Hepatocyte (in vitro differentiated cells): ENCODE measurements at regions not wholly inside any gene's neighbourhood (a gene's known extent, or its start where the extent isn't known, plus 50 kb on each side); places are given as distances from the start of the nearest gene placed in this dataset.

Source experiments
- DNase-seq: peaks from one replicate; pipeline ENCODE4 v3.0.0-alpha.2; 2016; ENCODE audit warnings: low spot score
- H2AFZ ChIP-seq: fragments of 200-600 bp; sonication (generic); 2 replicates; pipeline ENCODE4 v1.6.0; 2016; ENCODE audit warnings: antibody characterized with exemption, mild to moderate bottlenecking
- H3K27ac ChIP-seq: fragments of 200-600 bp; sonication (generic); 2 replicates; pipeline ENCODE4 v1.5.1; 2016; ENCODE audit warnings: mild to moderate bottlenecking
- H3K27me3 ChIP-seq: fragments of 200-600 bp; sonication (generic); 2 replicates; pipeline ENCODE4 v1.6.1; 2016
- H3K36me3 ChIP-seq: fragments of 200-600 bp; sonication (generic); replicated peaks from 2 replicates; pipeline ENCODE4 v1.5.1; 2016; ENCODE audit warnings: low read depth; ENCODE audit not compliant: insufficient read depth
- H3K4me1 ChIP-seq: fragments of 200-600 bp; sonication (generic); 2 replicates; pipeline ENCODE4 v1.5.1; 2016; ENCODE audit warnings: mild to moderate bottlenecking, moderate library complexity; ENCODE audit not compliant: insufficient read depth
- H3K4me2 ChIP-seq: fragments of 200-600 bp; sonication (generic); 2 replicates; pipeline ENCODE4 v1.6.0; 2016
- H3K4me3 ChIP-seq: fragments of 200-600 bp; sonication (generic); 2 replicates; pipeline ENCODE4 v1.5.1; 2016; ENCODE audit warnings: mild to moderate bottlenecking
- H3K79me2 ChIP-seq: fragments of 200-600 bp; sonication (generic); 2 replicates; pipeline ENCODE4 v1.6.0; 2017; ENCODE audit warnings: mild to moderate bottlenecking
- H3K9me2 ChIP-seq: fragments of 200-600 bp; sonication (generic); replicated peaks from 2 replicates; pipeline ENCODE4 v1.6.0; 2017; ENCODE audit warnings: mild to moderate bottlenecking; ENCODE audit not compliant: insufficient read depth
- H3K9me3 ChIP-seq: fragments of 200-600 bp; sonication (generic); 2 replicates; pipeline ENCODE4 v1.5.1; 2016; ENCODE audit warnings: low read depth, mild to moderate bottlenecking
- H4K20me1 ChIP-seq: fragments of 200-600 bp; sonication (generic); 2 replicates; pipeline ENCODE4 v1.6.0; 2016; ENCODE audit warnings: mild to moderate bottlenecking; ENCODE audit not compliant: insufficient read depth, poor library complexity, severe bottlenecking
- EZH2 ChIP-seq: fragments of 200-600 bp; sonication (generic); IDR thresholded peaks from 2 replicates; pipeline ENCODE4 v1.6.1; 2016; ENCODE audit warnings: antibody characterized with exemption, mild to moderate bottlenecking, borderline replicate concordance
- EZH2phosphoT487 ChIP-seq: fragments of 200-600 bp; sonication (generic); IDR thresholded peaks from one replicate; pipeline ENCODE4 v1.6.1; 2018; ENCODE audit warnings: antibody characterized with exemption, mild to moderate bottlenecking, low read depth, moderate library complexity; ENCODE audit not compliant: unreplicated experiment, severe bottlenecking
- whole genome bisulfite sequencing: methylation state at CpG from one replicate; pipeline ENCODE4 v1.1.6; 2016; ENCODE audit warnings: low lambda C conversion rate; ENCODE audit errors: missing lambda C conversion rate; 5-methylcytosine and 5-hydroxymethylcytosine counted together
- TF ChIP-seq, protein P1 (sequence below): fragments of 200-600 bp; sonication (generic); IDR thresholded peaks from 2 replicates; pipeline ENCODE4 v1.5.1; 2016; ENCODE audit warnings: antibody characterized with exemption, mild to moderate bottlenecking; ENCODE audit not compliant: poor library complexity

DNA sequence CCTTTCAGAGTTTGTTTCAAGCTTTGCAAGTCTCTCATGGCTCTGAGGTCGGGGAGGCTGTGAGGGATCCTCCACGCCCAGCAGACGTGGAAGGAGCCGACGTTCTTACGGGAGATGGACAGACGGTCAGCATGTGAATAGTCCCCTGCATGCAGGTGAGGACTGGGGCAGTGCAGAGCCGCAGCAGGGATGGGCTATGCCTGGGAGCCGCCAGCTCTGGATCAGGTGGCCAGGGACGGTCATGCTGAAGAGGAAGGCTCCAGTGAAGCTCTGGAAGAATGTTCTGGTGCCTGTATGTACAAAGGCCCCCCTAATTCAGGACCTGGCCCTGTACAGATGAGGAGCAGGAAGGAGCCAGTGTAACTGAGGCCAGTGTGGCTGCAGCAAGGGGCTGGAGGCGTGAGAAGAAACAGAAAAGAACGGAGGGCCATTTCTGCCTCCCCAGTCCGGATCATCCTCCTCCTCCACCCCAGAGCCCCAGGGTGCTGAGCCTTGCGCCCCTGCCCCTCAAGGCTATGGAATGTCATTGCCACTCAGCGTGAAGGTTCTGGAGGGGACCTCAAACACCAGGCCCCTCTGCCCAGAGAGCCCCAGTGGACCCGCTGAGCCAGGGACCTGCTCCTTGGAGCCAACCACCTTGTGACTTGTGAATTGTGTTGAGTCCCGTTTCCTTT is 96.8 kb upstream of the DIO3 start:
- WGBS, result 86% methylated on average over 17 of the region's 17 CpGs
- no peak overlapping the region for H3K27ac ChIP-seq
- H3K36me3 ChIP-seq, result no peaks in the 10 kb centered on the region
- H3K4me3 ChIP-seq, result no peak overlapping the region
- H3K9me3 ChIP-seq, result no peaks in the 10 kb centered on the region
- H3K4me1 ChIP-seq, result peaks cover 10% of the 10 kb centered on the region
- H4K20me1 ChIP-seq, result no peaks in the 10 kb centered on the region
- H2AFZ ChIP-seq, result no peak overlapping the region
- no peak for TF ChIP-seq EZH2phosphoT487
- TF ChIP-seq EZH2, result no peak
- TF ChIP-seq, protein P1, sequence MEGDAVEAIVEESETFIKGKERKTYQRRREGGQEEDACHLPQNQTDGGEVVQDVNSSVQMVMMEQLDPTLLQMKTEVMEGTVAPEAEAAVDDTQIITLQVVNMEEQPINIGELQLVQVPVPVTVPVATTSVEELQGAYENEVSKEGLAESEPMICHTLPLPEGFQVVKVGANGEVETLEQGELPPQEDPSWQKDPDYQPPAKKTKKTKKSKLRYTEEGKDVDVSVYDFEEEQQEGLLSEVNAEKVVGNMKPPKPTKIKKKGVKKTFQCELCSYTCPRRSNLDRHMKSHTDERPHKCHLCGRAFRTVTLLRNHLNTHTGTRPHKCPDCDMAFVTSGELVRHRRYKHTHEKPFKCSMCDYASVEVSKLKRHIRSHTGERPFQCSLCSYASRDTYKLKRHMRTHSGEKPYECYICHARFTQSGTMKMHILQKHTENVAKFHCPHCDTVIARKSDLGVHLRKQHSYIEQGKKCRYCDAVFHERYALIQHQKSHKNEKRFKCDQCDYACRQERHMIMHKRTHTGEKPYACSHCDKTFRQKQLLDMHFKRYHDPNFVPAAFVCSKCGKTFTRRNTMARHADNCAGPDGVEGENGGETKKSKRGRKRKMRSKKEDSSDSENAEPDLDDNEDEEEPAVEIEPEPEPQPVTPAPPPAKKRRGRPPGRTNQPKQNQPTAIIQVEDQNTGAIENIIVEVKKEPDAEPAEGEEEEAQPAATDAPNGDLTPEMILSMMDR, result no peak
- no peaks in the 10 kb centered on the region for H3K79me2 ChIP-seq
- no peaks in the 10 kb centered on the region for H3K9me2 ChIP-seq
- no peak for DNase-seq
- peaks cover 10% of the 10 kb centered on the region for H3K27me3 ChIP-seq
- H3K4me2 ChIP-seq, result no peak overlapping the region

DNA sequence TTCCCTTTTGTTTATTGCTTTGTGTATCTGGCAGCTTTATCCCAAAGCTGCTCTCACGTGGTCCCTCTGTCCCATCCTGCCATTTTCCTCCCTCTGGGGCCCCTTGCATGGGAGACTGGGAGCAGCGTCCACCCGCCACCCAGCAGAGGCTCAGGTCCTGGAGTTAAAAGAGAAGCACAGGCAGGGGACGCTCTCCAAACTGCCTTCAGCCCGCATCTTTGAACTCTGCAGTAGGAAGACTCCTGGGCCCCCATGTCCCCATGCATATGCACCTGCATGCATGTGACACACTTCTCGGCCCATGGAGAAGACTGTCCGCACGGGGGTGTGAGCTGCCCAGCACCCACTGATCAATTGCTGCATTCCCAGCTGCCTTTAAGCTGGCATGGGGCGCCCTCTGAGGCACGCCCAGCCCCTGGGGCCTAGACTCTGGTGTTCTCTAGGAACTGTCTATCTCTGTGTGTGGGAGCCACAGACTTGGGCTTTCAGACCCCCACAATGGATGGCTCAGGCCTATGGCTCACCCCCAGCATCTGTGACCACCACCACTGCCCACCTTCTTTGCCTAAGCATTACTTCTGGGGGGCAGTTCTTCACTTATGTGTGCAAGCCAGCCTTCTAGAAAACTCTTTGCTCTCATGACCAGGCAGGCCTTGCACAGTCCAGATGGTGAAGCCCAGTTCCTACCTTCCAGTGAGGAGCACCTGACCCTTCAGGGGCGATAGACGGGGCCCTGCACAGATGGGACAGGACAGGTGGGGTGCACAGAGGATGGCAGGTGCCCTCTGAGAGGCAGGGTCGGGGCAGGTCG is 96.1 kb upstream of the DIO3 start:
- TF ChIP-seq, protein P1, result no peak
- TF ChIP-seq EZH2phosphoT487 (no peak), EZH2 (no peak)
- no peak for DNase-seq
- no peaks in the 10 kb centered on the region for H4K20me1 ChIP-seq
- H3K79me2 ChIP-seq, result no peaks in the 10 kb centered on the region
- no peak overlapping the region for H3K4me2 ChIP-seq
- no peak overlapping the region for H2AFZ ChIP-seq
- no peak overlapping the region for H3K27ac ChIP-seq
- H3K9me2 ChIP-seq, result no peaks in the 10 kb centered on the region
- 86% methylated on average over 14 of the region's 14 CpGs for WGBS
- no peaks in the 10 kb centered on the region for H3K9me3 ChIP-seq
- H3K27me3 ChIP-seq, result peaks cover 3% of the 10 kb centered on the region
- H3K4me1 ChIP-seq, result peaks cover 5% of the 10 kb centered on the region
- no peaks in the 10 kb centered on the region for H3K36me3 ChIP-seq
- no peak overlapping the region for H3K4me3 ChIP-seq

DNA sequence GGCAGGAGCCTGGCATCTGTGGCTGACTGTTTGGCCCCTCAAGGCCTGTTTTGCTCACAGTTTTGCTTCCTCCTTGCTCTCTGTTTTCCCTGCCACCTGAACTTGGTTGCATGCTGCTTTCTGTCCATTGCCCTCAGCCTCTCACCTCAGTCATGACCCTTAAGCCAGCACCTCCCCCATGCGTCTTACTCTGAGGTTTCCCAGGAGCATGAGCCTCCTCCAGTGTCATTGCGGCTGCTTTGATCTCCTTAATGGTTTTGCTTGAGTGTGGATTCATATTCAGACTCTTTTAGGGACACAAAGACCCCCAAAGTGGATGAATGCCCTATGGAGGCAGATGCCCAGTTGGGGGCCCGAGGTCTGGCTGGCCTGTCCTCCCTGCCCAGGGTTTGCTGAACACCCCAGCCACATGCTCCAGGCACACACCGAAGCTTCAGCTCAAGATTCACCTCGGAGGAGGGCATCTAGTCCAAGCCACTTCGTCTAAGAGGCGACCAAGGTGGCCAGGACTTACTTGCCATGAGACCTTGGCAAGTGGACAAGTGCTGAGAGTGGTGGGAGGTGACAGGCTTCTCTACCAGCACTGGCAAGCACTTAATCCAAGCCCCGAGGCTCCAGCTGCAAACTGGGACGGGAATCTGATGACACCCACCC is 95.4 kb upstream of the DIO3 start:
- H3K9me3 ChIP-seq, result no peaks in the 10 kb centered on the region
- no peak overlapping the region for H3K4me3 ChIP-seq
- no peaks in the 10 kb centered on the region for H3K36me3 ChIP-seq
- H3K4me1 ChIP-seq, result peaks cover 5% of the 10 kb centered on the region
- no peaks in the 10 kb centered on the region for H3K9me2 ChIP-seq
- H4K20me1 ChIP-seq, result no peaks in the 10 kb centered on the region
- no peak for DNase-seq
- TF ChIP-seq EZH2phosphoT487 (no peak), EZH2 (no peak)
- TF ChIP-seq, protein P1, result no peak
- 86% methylated on average over 9 of the region's 9 CpGs for WGBS
- H3K27ac ChIP-seq, result no peak overlapping the region
- no peak overlapping the region for H3K4me2 ChIP-seq
- no peaks in the 10 kb centered on the region for H3K27me3 ChIP-seq
- H2AFZ ChIP-seq, result no peak overlapping the region
- H3K79me2 ChIP-seq, result no peaks in the 10 kb centered on the region
